ENCODE measurements at regions not wholly inside any gene's neighbourhood (a gene's known extent, or its start where the extent isn't known, plus 50 kb on each side); places are given as distances from the start of the nearest gene placed in this dataset.

GRCh38 chr1:184823080-184823479 is 68.4 kb upstream of the EDEM3 start:
- WGBS, 2 experiments (ENCODE audit: extremely low coverage in 1 of 2, insufficient coverage in 1 of 2, insufficient read length in 1 of 2, insufficient replicate concordance in 2 of 2, low coverage in 1 of 2, low lambda C conversion rate in 2 of 2, missing lambda C conversion rate in 1 of 2), result 93% methylated on average over 4 of the region's 4 CpGs; no CpG with 5 or more reads in 1 of the 2 experiments
- no peak overlapping the region for H2BK120ac ChIP-seq (replicated peaks; ENCODE audit: low read depth, low read length)
- H2BK5ac ChIP-seq (ENCODE audit: low read depth, low read length), result no peak overlapping the region
- H2AK5ac ChIP-seq (ENCODE audit: low read depth, low read length), result no peak overlapping the region
- no peaks in the 10 kb centered on the region; the same call in 1 of the 2 replicates for H3K23me2 ChIP-seq (ENCODE audit: low read depth, low read length)
- no peak overlapping the region for H3K56ac ChIP-seq (replicated peaks; ENCODE audit: insufficient read length, low read depth, low read length)
- no peak overlapping the region for H4K91ac ChIP-seq (replicated peaks; ENCODE audit: insufficient read length, low read length)
- no peak overlapping the region for H2BK12ac ChIP-seq (ENCODE audit: low read depth, low read length)
- H4K5ac ChIP-seq (ENCODE audit: insufficient read length, low read depth, low read length), result no peak overlapping the region
- H2BK15ac ChIP-seq (ENCODE audit: low read length), result no peak overlapping the region
- ChIA-PET CTCF (ENCODE audit: partially characterized antibody) (interaction anchor here (1.0 to 1.5 kb wide), 2 partner anchors 18 to 347 kb away, joined by 4 to 6 read pairs; no protein-coding TSS in a partner anchor), POLR2A (ENCODE audit: partially characterized antibody) (interaction anchor here (0.6 kb wide), 1 partner anchor 201 kb away, joined by 4 read pairs; no protein-coding TSS in a partner anchor)
- no peak overlapping the region for H3K23ac ChIP-seq (ENCODE audit: insufficient read length)
- no peaks in the 10 kb centered on the region for H3K4me1 ChIP-seq (replicated peaks in 1 of 4; ENCODE audit: control insufficient read depth in 3 of 4, insufficient read depth in 4 of 4, low read length in 3 of 4)
- H3K79me1 ChIP-seq (ENCODE audit: low read depth, low read length), result no peaks in the 10 kb centered on the region
- H3K9me3 ChIP-seq (ENCODE audit: insufficient read depth in 2 of 2, low read depth in 1 of 2, low read length in 1 of 2), result no peaks in the 10 kb centered on the region
- no peak for TF ChIP-seq CTBP2 (IDR thresholded peaks at IDR 0.05; ENCODE audit: borderline replicate concordance, insufficient read depth, insufficient read length, low read length)
- TF ChIP-seq GTF2F1 (IDR thresholded peaks at IDR 0.05; ENCODE audit: borderline replicate concordance, low read depth, low read length), result no peak
- TF ChIP-seq ATF2 (IDR thresholded peaks at IDR 0.05; ENCODE audit: low read length), result no peak
- no peak for TF ChIP-seq TEAD4 (IDR thresholded peaks at IDR 0.05; ENCODE audit: low read depth, low read length)
- TF ChIP-seq HDAC6 (IDR thresholded peaks at IDR 0.05; ENCODE audit: low read depth, low read length), result no peak
- no peak for TF ChIP-seq CBX5 (IDR thresholded peaks at IDR 0.05; ENCODE audit: low read depth, low read length)
- no peak for TF ChIP-seq ASH2L (IDR thresholded peaks at IDR 0.05; ENCODE audit: low read length)
- H2AFZ ChIP-seq (ENCODE audit: low read length), result no peak overlapping the region
- H3K27me3 ChIP-seq (replicated peaks in 1 of 4; ENCODE audit: control insufficient read depth in 3 of 4, extremely low read depth in 1 of 4, insufficient read depth in 3 of 4, low read length in 3 of 4), result no peaks in the 10 kb centered on the region
- H3K27ac ChIP-seq (ENCODE audit: low read depth, low read length), result no peak overlapping the region
- no peak overlapping the region for H3K4ac ChIP-seq (replicated peaks; ENCODE audit: insufficient read length, low read depth, low read length)
- DNase-seq (ENCODE audit: low read depth in 1 of 2, low spot score in 2 of 2) (no peak), FAIRE-seq (no peak)
- no peak overlapping the region for H3K4me2 ChIP-seq (ENCODE audit: insufficient read depth in 1 of 2, low read depth in 2 of 2, low read length in 2 of 2)
- H2BK20ac ChIP-seq (ENCODE audit: low read length), result no peak overlapping the region
- H3K18ac ChIP-seq (ENCODE audit: extremely low read depth, low read length), result no peak overlapping the region
- no peak overlapping the region for H3K4me3 ChIP-seq (ENCODE audit: extremely low read depth in 1 of 4, insufficient read depth in 2 of 4, low read depth in 3 of 4, low read length in 4 of 4)
- peaks cover 0 to 26% (median 0%) of the 10 kb centered on the region in 4 experiments; a peak in 2 of 8 replicates for H3K36me3 ChIP-seq (ENCODE audit: control insufficient read depth in 2 of 4, insufficient read depth in 4 of 4, low read length in 3 of 4)
- H4K8ac ChIP-seq (ENCODE audit: extremely low read depth, insufficient read depth, low read length), result no peak overlapping the region
- no peaks in the 10 kb centered on the region for H4K20me1 ChIP-seq (replicated peaks in 1 of 2; ENCODE audit: control insufficient read depth in 1 of 2, insufficient read depth in 2 of 2, low read length in 2 of 2)
- no peak overlapping the region for H3K9ac ChIP-seq (replicated peaks in 1 of 4; ENCODE audit: extremely low read depth in 1 of 4, low read depth in 3 of 4, low read length in 3 of 4)
- no peak overlapping the region for H3K14ac ChIP-seq (ENCODE audit: insufficient read length)
- H3K79me2 ChIP-seq (ENCODE audit: control insufficient read depth in 1 of 2, insufficient read depth in 2 of 2, low read length in 2 of 2), result no peaks in the 10 kb centered on the region
